GM21576 (cell line): ENCODE measurements at regions not wholly inside any gene's neighbourhood (a gene's known extent, or its start where the extent isn't known, plus 50 kb on each side); places are given as distances from the start of the nearest gene placed in this dataset.

Experiments
- ATAC-seq: cut with Tn5 transposase; IDR thresholded peaks from one replicate; pipeline ENCODE4 v1.9.1; 2021; ENCODE audit warnings: mild to moderate bottlenecking, moderate library complexity; ENCODE audit not compliant: unreplicated experiment

- ATAC-seq, result no peak
These were observed 319.9 kb downstream of the EN1 start for GRCh38 chr2:118527571-118527970.

DNA sequence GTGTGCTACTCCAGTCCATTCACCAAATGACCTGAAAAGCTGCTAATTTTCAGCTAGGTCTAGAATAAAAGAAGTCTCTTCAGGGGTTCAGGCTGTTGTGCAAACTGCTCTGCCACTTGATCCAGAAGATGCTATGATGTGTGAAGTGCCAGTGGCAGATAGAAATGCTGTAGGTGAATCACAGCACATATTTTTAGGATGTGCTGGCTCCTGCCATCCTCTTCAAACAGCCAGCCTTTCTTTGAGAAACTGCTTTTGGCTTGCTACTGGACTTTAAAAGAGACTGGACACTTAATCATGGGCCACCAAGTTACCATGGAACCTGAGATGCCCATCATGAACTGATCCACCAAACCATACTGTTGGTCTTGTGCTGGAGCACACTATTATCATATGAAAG is 322.1 kb downstream of the EN1 start:
- ATAC-seq, result no peak

- ATAC-seq, result no peak
These were observed 322.5 kb downstream of the EN1 start for GRCh38 chr2:118524911-118525310.

GRCh38 chr2:118523761-118524160 is 323.7 kb downstream of the EN1 start:
- ATAC-seq, result no peak

- no peak for ATAC-seq
These were observed 325.5 kb downstream of the EN1 start for GRCh38 chr2:118521960-118522359.

DNA sequence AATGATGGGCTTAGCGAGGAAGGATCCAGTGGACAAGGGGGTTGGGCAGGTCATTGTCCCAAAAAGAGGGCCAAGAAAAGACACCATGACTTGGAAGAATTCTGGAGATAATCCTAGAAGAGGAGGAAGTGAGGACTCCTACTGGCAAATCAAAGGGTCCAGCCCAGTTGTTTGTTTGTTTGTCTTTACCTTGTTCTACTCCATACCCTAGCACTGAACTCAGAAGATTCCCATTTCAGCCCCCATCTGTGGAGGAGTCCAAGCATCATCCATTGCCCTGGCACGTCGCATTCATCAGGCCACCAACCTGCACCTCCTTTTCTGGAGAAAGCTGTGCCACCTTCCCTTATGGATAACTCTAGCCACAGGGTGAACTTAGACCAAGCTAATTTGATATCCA is 326.2 kb downstream of the EN1 start:
- ATAC-seq, result no peak

- ATAC-seq, result no peak
These were observed 327.2 kb downstream of the EN1 start for GRCh38 chr2:118520246-118520645.

- no peak for ATAC-seq
These were observed 327.9 kb downstream of the EN1 start for GRCh38 chr2:118519511-118519910.

- ATAC-seq, result no peak
These were observed 336.6 kb downstream of the EN1 start for GRCh38 chr2:118510807-118511206.

GRCh38 chr2:118509319-118510004 is 338.0 kb downstream of the EN1 start:
- ATAC-seq, result no peak

- ATAC-seq, result no peak
These were observed 339.2 kb downstream of the EN1 start for GRCh38 chr2:118508282-118508681.

- no peak for ATAC-seq
These were observed 342.0 kb downstream of the EN1 start for GRCh38 chr2:118505436-118505835.

DNA sequence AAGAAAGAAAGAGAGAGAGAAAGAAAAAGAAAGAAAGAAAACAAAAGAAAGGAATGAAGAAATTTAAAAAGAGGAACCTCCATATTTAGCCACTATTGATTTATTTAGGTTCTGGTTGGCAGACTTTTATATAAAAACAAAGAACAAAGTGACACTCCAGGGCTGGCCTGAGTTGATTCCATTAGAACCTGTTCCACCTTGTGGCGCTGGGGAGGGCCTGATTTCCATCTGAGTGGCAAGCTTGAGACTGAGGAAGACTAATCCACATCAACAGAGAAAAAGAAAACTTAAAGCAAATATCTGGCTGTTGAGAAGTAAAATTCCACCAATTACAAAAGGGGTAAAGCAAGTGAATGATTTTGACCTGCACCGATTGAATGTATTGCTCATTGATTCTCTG is 345.3 kb downstream of the EN1 start:
- no peak for ATAC-seq

GRCh38 chr2:118498943-118499342 is 348.5 kb downstream of the EN1 start:
- ATAC-seq, result no peak

DNA sequence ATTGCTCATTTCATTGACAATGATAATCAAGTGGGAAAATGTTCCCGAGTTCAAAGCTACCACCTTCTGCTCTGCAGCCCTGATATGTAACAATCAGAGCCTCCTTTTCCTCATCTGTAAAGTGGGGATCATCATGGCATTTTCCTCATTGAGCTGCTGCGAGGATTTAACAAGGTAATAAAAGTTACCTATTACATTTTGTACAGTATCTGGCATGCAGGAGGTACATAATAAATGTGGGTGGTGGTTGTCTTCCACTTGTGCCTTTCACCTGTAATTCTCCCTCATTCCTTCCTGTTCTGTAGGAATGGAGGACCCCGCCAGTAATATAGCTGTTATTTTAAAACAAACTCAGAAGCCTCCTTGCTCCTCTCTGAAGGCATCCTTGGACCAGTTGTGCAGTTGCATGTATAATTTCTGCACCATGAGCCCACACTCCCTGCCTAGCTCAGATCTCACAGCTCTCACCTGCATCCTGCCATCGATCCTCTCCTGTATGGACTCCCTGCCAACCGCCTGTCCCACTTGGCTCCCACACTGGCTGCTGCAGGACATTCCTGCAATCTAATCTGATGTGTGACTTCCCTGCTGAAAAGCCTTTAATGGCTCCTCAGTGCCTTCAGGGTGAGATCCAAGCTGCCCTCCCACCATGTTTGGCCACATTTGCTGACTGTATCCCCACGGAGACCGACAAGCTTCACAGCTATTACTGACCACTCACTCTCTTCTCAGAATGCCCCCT is 350.4 kb downstream of the EN1 start:
- no peak for ATAC-seq

DNA sequence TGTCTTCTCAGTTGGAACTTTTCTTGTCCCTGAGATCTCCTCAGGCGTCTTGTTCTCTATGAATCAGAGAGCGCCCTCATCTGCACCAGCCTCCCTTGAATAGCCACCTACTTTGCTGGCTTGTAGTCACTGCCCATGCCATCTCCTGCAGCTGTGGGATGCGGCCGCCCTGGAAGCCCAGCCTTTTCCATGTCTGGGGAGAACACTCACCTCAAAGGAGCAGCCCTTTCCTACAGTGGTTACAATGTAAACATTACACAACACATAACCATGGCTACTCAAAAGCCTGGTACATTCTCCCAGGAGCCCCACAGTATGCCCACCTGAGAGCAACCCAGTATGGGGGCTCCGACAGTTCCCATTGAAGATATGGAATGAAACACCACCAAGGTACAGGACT is 351.0 kb downstream of the EN1 start:
- ATAC-seq, result no peak

GRCh38 chr2:118495290-118495689 is 352.2 kb downstream of the EN1 start:
- no peak for ATAC-seq

DNA sequence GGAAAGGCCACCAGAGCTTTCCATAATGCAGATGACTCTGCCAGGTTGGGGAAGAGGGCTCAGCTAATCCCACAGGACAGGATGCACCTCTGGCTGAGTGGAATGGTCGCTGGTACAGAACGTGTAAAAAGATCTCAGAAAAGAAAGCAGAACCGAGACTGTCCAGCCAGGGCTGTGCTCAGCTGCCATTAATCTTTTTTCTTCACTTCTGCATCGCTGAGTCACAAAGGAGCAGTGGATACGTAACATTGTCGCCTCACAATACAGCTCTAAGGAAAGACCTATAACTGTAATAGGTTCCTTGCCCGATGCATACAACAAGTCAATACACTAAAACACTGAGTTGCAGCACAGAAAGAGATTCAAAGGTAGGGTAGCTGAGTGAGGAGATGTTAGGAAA is 354.2 kb downstream of the EN1 start:
- ATAC-seq, result no peak

GRCh38 chr2:118492335-118492734 is 355.1 kb downstream of the EN1 start:
- no peak for ATAC-seq

DNA sequence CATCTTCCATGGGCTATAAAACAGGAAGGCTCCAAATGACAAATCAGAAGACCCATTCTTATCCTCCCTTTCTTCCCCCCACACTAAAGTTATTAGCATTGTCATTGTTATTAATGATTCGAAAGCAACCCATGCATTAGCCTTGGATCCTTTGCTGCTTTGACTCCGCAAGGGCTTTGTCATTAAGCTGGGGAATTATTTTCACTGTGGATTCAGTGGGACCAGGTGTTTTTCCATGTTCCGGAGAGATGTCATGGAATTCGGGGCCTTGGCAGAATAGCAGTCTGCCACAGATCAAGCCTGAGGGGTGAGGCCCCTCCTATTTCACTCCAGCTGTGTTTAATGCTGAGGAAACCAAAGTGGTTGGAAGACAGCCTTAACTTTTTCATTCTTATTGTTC is 357.1 kb downstream of the EN1 start:
- ATAC-seq, result no peak

DNA sequence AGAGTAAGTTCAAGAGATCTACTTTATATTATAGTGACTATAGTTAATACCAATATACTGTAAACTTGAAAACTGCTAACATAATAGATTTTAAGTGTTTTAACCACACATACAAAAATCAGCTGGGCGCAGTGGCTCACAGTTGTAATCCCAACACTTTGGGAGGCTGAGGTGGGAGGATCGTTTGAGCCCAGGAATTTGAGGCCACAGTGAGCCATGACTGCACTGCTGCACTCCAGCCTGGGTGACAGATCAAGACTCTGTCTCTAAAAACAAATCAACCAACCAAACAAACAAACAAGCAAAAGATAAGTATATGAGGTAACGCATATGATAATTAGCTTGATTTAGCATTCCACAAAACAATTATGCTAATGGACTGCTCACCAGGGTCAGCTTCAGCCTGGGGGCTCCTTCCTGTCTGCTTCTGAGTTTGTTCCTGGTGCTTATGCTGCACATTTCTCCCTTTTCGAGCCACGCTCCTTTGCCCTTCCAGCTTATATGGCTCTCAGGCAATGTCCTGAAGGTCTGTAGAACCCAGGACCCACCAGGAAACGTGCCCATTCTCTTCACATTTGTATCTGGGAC is 357.6 kb downstream of the EN1 start:
- ATAC-seq, result no peak

DNA sequence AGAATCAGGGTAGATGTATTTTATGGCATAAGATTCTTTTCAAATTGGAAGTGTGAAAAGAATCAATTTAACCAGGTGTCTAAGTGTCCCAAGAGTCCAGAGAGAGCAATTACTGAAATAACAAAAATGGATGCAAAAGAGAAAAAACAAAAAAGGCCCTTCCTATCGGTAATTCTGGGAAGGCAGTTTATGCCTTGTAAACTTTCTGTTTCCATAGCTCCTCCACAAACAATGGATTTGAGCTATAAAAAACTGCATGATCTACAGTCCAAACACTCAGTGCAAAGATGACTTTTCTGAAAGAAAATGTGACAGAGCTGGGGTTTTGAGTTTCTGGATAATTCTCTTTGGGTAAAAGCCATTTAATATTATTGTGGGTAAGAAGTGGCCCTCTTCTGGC is 366.1 kb downstream of the EN1 start:
- no peak for ATAC-seq
